Breast epithelium (tissue), 4 donors: ENCODE measurements at regions not wholly inside any gene's neighbourhood (a gene's known extent, or its start where the extent isn't known, plus 50 kb on each side); places are given as distances from the start of the nearest gene placed in this dataset.

Source experiments
- DNase-seq, 2 donors: peaks; one replicate each; pipeline ENCODE4 v3.0.0-alpha.2; 2019; ENCODE audit warnings: low spot score in 2 of 2
- H3K27ac ChIP-seq, 2 donors: fragments of 200-600 bp; sonication (generic) in 1 of 2; one replicate each; pipeline ENCODE4 v1.5.1; 2016 to 2019; ENCODE audit warnings: mild to moderate bottlenecking in 1 of 2
- H3K27me3 ChIP-seq, 2 donors: fragments of 200-600 bp; sonication (generic) in 1 of 2; one replicate each; pipeline versions ENCODE4 v1.5.1 to v1.6.0; 2017 to 2019; ENCODE audit warnings: control low read depth in 1 of 2, mild to moderate bottlenecking in 1 of 2
- H3K36me3 ChIP-seq: fragments of 200-600 bp; one replicate; pipeline ENCODE4 v1.5.1; 2019
- H3K4me1 ChIP-seq, 2 donors: fragments of 200-600 bp; sonication (generic); one replicate each; pipeline ENCODE4 v1.5.1; 2016 to 2019; ENCODE audit warnings: control low read depth in 1 of 2
- H3K4me3 ChIP-seq, 3 donors: fragments of 200-600 bp; sonication (generic); 1 replicate in 2 of 3; 2 replicates in 1 of 3; pipeline ENCODE4 v1.5.1; 2016 to 2019; ENCODE audit warnings: mild to moderate bottlenecking in 3 of 3, moderate library complexity in 2 of 3
- H3K9me3 ChIP-seq, 2 donors: fragments of 200-600 bp; sonication (generic) in 1 of 2; one replicate each; pipeline ENCODE4 v1.5.1; 2016 to 2019; ENCODE audit warnings: control low read depth in 1 of 2
- CTCF ChIP-seq, 3 donors: fragments of 450-650 bp; IDR thresholded peaks; one replicate each; pipeline ENCODE4 v1.5.1; 2016 to 2017; ENCODE audit warnings: antibody characterized with exemption in 3 of 3, mild to moderate bottlenecking in 3 of 3, moderate library complexity in 3 of 3
- POLR2A ChIP-seq: fragments of 450-650 bp; IDR thresholded peaks from one replicate; pipeline ENCODE4 v1.6.1; 2016; ENCODE audit warnings: antibody characterized with exemption, mild to moderate bottlenecking, moderate library complexity
- POLR2AphosphoS5 ChIP-seq, 3 donors: sonication (generic); formaldehyde crosslinking; IDR thresholded peaks; one replicate each; pipeline ENCODE4 v1.6.1; 2017; ENCODE audit warnings: antibody characterized with exemption in 3 of 3
- intact Hi-C: fragments of 100-400 bp; cut with DNase I; formaldehyde crosslinking; loops from one replicate; pipeline ENCODE4 v1.15.1; 2023; ENCODE audit warnings: low total_unique reads

DNA sequence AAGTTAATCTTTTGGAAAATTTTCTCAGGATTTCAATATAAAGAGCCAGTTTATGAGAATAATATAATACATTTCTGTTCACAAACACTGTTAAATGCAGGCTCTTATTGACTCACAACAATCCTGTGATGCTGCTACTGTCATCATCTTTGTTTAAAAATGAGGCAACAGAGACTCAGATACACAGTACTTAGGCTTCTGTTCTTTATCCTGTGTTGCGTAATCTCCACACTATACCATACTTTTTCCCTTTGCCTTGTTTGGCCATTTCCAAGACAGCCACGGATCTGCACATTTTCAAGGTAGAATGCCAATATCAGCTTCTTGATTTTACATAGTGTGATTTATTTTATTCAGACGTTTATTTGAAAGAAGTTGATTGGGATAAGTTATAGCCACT lies 699.0 kb upstream of the CITED2 start:
- H3K27me3 ChIP-seq: no peaks in the 10 kb centered on the region
- no peaks in the 10 kb centered on the region for H3K4me1 ChIP-seq
- H3K36me3 ChIP-seq: no peaks in the 10 kb centered on the region
- no peak for TF ChIP-seq CTCF (IDR thresholded peaks at IDR 0.05)
- no peak for TF ChIP-seq POLR2A
- no peak for TF ChIP-seq POLR2AphosphoS5 (IDR thresholded peaks at IDR 0.05)
- no peak overlapping the region for H3K4me3 ChIP-seq
- H3K9me3 ChIP-seq: no peaks in the 10 kb centered on the region
- no peak for DNase-seq
- no peak overlapping the region for H3K27ac ChIP-seq
- intact Hi-C loops: no loop called here

DNA sequence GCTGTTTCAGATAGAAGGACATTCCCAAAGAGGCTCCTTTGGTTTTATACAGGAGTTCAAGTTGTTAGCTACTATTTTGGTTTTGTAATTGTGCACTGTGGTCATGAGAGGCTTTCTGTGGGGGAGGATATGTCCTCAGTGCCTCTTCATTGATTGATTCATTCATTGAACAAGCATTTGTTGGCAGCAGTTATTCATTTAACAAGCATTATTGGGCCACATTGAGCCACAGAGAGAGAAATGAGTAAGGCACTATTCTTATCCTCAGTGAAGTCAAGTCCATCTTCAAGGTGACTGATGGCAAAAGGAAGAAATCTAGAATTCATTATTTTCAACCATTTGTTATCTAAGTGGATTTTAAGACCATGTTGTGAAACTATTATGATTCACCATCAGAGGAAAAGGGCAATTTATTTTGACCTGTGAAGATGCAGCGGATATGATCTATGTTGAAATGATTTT lies 697.2 kb upstream of the CITED2 start:
- TF ChIP-seq POLR2A (no peak), POLR2AphosphoS5 (IDR thresholded peaks at IDR 0.05) (no peak), CTCF (IDR thresholded peaks at IDR 0.05) (no peak)
- H3K36me3 ChIP-seq: no peaks in the 10 kb centered on the region
- no peak overlapping the region for H3K4me3 ChIP-seq
- no peaks in the 10 kb centered on the region for H3K4me1 ChIP-seq
- no peaks in the 10 kb centered on the region for H3K9me3 ChIP-seq
- no peaks in the 10 kb centered on the region for H3K27me3 ChIP-seq
- intact Hi-C loops: no loop called here
- H3K27ac ChIP-seq: no peak overlapping the region
- DNase-seq: no peak

GRCh38 chr6:140070846-140071473 lies 696.5 kb upstream of the CITED2 start:
- no peak overlapping the region for H3K4me3 ChIP-seq
- H3K27me3 ChIP-seq: no peaks in the 10 kb centered on the region
- DNase-seq: no peak
- H3K36me3 ChIP-seq: no peaks in the 10 kb centered on the region
- no peaks in the 10 kb centered on the region for H3K4me1 ChIP-seq
- no peak for TF ChIP-seq POLR2AphosphoS5 (IDR thresholded peaks at IDR 0.05)
- TF ChIP-seq CTCF (IDR thresholded peaks at IDR 0.05): no peak
- no peak for TF ChIP-seq POLR2A
- intact Hi-C loops: no loop called here
- no peaks in the 10 kb centered on the region for H3K9me3 ChIP-seq
- H3K27ac ChIP-seq: no peak overlapping the region

GRCh38 chr6:140069576-140069975 lies 695.1 kb upstream of the CITED2 start:
- intact Hi-C loops: no loop called here
- TF ChIP-seq CTCF (IDR thresholded peaks at IDR 0.05): no peak
- no peak for TF ChIP-seq POLR2AphosphoS5 (IDR thresholded peaks at IDR 0.05)
- no peak for TF ChIP-seq POLR2A
- no peak overlapping the region for H3K27ac ChIP-seq
- no peak for DNase-seq
- no peaks in the 10 kb centered on the region for H3K36me3 ChIP-seq
- H3K4me3 ChIP-seq: no peak overlapping the region
- H3K27me3 ChIP-seq: no peaks in the 10 kb centered on the region
- H3K9me3 ChIP-seq: no peaks in the 10 kb centered on the region
- no peaks in the 10 kb centered on the region for H3K4me1 ChIP-seq

- no peaks in the 10 kb centered on the region for H3K36me3 ChIP-seq
- no peak for DNase-seq
- intact Hi-C loops: no loop called here
- no peak for TF ChIP-seq POLR2AphosphoS5 (IDR thresholded peaks at IDR 0.05)
- no peak for TF ChIP-seq CTCF (IDR thresholded peaks at IDR 0.05)
- TF ChIP-seq POLR2A: no peak
- H3K9me3 ChIP-seq: no peaks in the 10 kb centered on the region
- no peaks in the 10 kb centered on the region for H3K27me3 ChIP-seq
- no peak overlapping the region for H3K4me3 ChIP-seq
- no peak overlapping the region for H3K27ac ChIP-seq
- H3K4me1 ChIP-seq: no peaks in the 10 kb centered on the region
Measured at GRCh38 chr6:140068801-140069200, 694.4 kb upstream of the CITED2 start.
